Stomach (tissue), 4 donors: ENCODE measurements at regions not wholly inside any gene's neighbourhood (a gene's known extent, or its start where the extent isn't known, plus 50 kb on each side); places are given as distances from the start of the nearest gene placed in this dataset.

Experiments used
- CTCF ChIP-seq, 7 experiments: fragments of 450-650 bp in 4 of 7; fragments of 200-600 bp in 3 of 7; sonication (generic) in 3 of 7; IDR thresholded peaks; one replicate each; pipeline ENCODE4 v1.5.1; 2016 to 2019; ENCODE audit warnings: antibody characterized with exemption in 7 of 7, control low read depth in 2 of 7, mild to moderate bottlenecking in 1 of 7
- EP300 ChIP-seq: sonication (generic); formaldehyde crosslinking; IDR thresholded peaks from one replicate; pipeline ENCODE4 v1.6.1; 2017; ENCODE audit warnings: antibody characterized with exemption
- POLR2A ChIP-seq, 4 donors: fragments of 450-650 bp; IDR thresholded peaks; one replicate each; pipeline ENCODE4 v1.6.1; 2016; ENCODE audit warnings: antibody characterized with exemption in 4 of 4, control low read depth in 2 of 4, mild to moderate bottlenecking in 1 of 4, moderate library complexity in 1 of 4
- POLR2AphosphoS5 ChIP-seq, 3 donors: sonication (generic); formaldehyde crosslinking; IDR thresholded peaks; one replicate each; pipeline ENCODE4 v1.6.1; 2016; ENCODE audit warnings: antibody characterized with exemption in 3 of 3

- no peak for TF ChIP-seq EP300
- TF ChIP-seq CTCF (IDR thresholded peaks at IDR 0.05) = no peak
- no peak for TF ChIP-seq POLR2AphosphoS5 (IDR thresholded peaks at IDR 0.05)
- TF ChIP-seq POLR2A (IDR thresholded peaks at IDR 0.05) = no peak
Measured at GRCh38 chr16:49964973-49965372, 60.1 kb upstream of the CNEP1R1 start.
